Neural cell (in vitro differentiated cells): ENCODE measurements at regions not wholly inside any gene's neighbourhood (a gene's known extent, or its start where the extent isn't known, plus 50 kb on each side); places are given as distances from the start of the nearest gene placed in this dataset.

ENCODE experiments used
- H2AFZ ChIP-seq: fragments of 200-600, 300-800 bp; sonication (generic), shearing (Covaris generic); 2 replicates; pipeline ENCODE4 v1.6.0; 2014; ENCODE audit warnings: low read depth, mild to moderate bottlenecking, antibody characterized with exemption, low read length, moderate library complexity
- H3F3A ChIP-seq: fragments of 200-600 bp; shearing (Covaris generic); 2 replicates; pipeline ENCODE4 v1.6.1; 2016; ENCODE audit warnings: mild to moderate bottlenecking, moderate library complexity, mixed read lengths, antibody characterized with exemption, low read length; ENCODE audit not compliant: insufficient read depth, poor library complexity, severe bottlenecking
- H3K27ac ChIP-seq: fragments of 200-600, 300-800 bp; sonication (generic), shearing (Covaris generic); 2 replicates; pipeline ENCODE4 v1.5.1; 2014; ENCODE audit warnings: mild to moderate bottlenecking, low read length, moderate library complexity
- H3K27me3 ChIP-seq: fragments of 300-800, 200-600 bp; sonication (generic), shearing (Covaris generic); 2 replicates; pipeline ENCODE4 v1.6.0; 2014; ENCODE audit warnings: mild to moderate bottlenecking, low read depth, low read length, moderate library complexity; ENCODE audit not compliant: insufficient read depth
- H3K36me3 ChIP-seq: fragments of 300-800, 200-600 bp; sonication (generic), shearing (Covaris generic); 2 replicates; pipeline ENCODE4 v1.5.1; 2014; ENCODE audit warnings: mild to moderate bottlenecking, antibody characterized with exemption, low read length, moderate library complexity; ENCODE audit not compliant: insufficient read depth
- H3K4me2 ChIP-seq: fragments of 300-800, 200-600 bp; sonication (generic), shearing (Covaris generic); 2 replicates; pipeline ENCODE4 v1.6.0; 2014; ENCODE audit warnings: mild to moderate bottlenecking, low read length
- H3K4me3 ChIP-seq: fragments of 300-800, 200-600 bp; sonication (generic), shearing (Covaris generic); 2 replicates; pipeline ENCODE4 v1.5.1; 2014; ENCODE audit warnings: mild to moderate bottlenecking, low read length, moderate library complexity
- H3K79me2 ChIP-seq: fragments of 200-600 bp; shearing (Covaris generic); replicated peaks from 2 replicates; pipeline ENCODE4 v1.6.0; 2014; ENCODE audit warnings: mild to moderate bottlenecking, low read length, moderate library complexity; ENCODE audit not compliant: insufficient read depth
- H3K9ac ChIP-seq: fragments of 300-800, 200-600 bp; sonication (generic), shearing (Covaris generic); 2 replicates; pipeline ENCODE4 v1.6.1; 2016; ENCODE audit warnings: mild to moderate bottlenecking, low read length, mixed read lengths
- H3K9me2 ChIP-seq: fragments of 200-600 bp; shearing (Covaris generic); 2 replicates; pipeline ENCODE4 v1.6.1; 2016; ENCODE audit warnings: mild to moderate bottlenecking, low read length, mixed read lengths; ENCODE audit not compliant: insufficient read depth
- H3K9me3 ChIP-seq: fragments of 200-600, 300-800 bp; sonication (generic), shearing (Covaris generic); 2 replicates; pipeline ENCODE4 v1.6.1; 2016; ENCODE audit warnings: mild to moderate bottlenecking, mixed run types, low read length, moderate library complexity, mixed read lengths
- H4K20me1 ChIP-seq: fragments of 200-600 bp; shearing (Covaris generic); 2 replicates; pipeline ENCODE4 v1.6.1; 2016; ENCODE audit warnings: mild to moderate bottlenecking, mixed run types; ENCODE audit not compliant: insufficient read depth
- EP300 ChIP-seq: fragments of 450-650 bp; conservative IDR thresholded peaks from 2 replicates; pipeline ENCODE4 v1.6.1; 2014; ENCODE audit warnings: antibody characterized with exemption, mild to moderate bottlenecking, moderate library complexity; ENCODE audit not compliant: poor library complexity, severe bottlenecking
- EZH2 ChIP-seq: fragments of 200-600, 300-800 bp; shearing (Covaris generic), sonication (generic); IDR thresholded peaks from 2 replicates; pipeline ENCODE4 v1.6.1; 2014; ENCODE audit warnings: antibody characterized with exemption, low read length, borderline replicate concordance, mild to moderate bottlenecking; ENCODE audit not compliant: insufficient read depth, poor library complexity, severe bottlenecking
- MXI1 ChIP-seq: fragments of 450-650 bp; conservative IDR thresholded peaks from 2 replicates; pipeline ENCODE4 v1.6.1; 2014; ENCODE audit warnings: antibody characterized with exemption, mild to moderate bottlenecking; ENCODE audit not compliant: poor library complexity, severe bottlenecking
- POLR2AphosphoS5 ChIP-seq: IDR thresholded peaks from 2 replicates; pipeline ENCODE4 v1.6.1; 2012
- RAD21 ChIP-seq: fragments of 450-650 bp; conservative IDR thresholded peaks from 2 replicates; pipeline ENCODE4 v1.6.1; 2014; ENCODE audit warnings: antibody characterized with exemption, mild to moderate bottlenecking, moderate library complexity
- SMC3 ChIP-seq: fragments of 450-650 bp; conservative IDR thresholded peaks from 2 replicates; pipeline ENCODE4 v1.6.1; 2014; ENCODE audit warnings: antibody characterized with exemption, mild to moderate bottlenecking, moderate library complexity; ENCODE audit not compliant: poor library complexity
- TAF1 ChIP-seq: IDR thresholded peaks from 2 replicates; pipeline ENCODE4 v1.6.1; 2012; ENCODE audit warnings: low read depth
- TF ChIP-seq, protein P1 (sequence below): IDR thresholded peaks from 2 replicates; pipeline ENCODE4 v1.6.1; 2012; ENCODE audit warnings: borderline replicate concordance
- TF ChIP-seq, protein P2 (sequence below): fragments of 450-650 bp; IDR thresholded peaks from 2 replicates; pipeline ENCODE4 v1.5.1; 2014; ENCODE audit warnings: antibody characterized with exemption, mild to moderate bottlenecking, moderate library complexity; ENCODE audit not compliant: poor library complexity, severe bottlenecking

DNA sequence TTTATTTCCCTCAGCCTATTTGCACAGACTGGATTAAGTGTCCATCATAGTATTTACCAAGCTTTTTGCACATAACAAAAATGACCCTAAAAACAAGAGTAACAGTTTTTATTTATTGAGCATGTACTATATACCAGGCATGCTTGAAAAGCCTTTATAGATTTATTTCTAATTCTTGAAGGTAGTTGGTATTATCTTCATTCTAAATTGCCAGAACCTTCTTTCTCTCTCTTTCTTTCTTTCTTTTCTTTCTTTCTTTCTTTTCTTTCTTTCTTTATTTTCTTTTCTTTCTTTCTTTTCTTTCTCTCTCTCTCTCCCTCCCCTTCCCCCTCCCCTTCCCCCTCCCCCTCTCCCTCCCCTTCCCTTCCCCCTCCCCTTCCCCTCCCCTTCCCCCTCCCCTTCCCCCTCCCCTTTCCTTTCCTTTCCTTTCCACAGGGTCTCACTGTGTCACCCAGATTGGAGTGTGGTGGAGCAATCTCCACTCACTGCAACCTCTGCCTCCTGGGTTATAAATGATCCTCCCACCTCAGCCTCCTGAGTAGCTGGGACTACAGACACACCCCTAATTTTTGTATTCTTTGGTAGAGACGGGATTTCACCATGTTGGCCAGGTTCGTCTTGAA lies 310.9 kb upstream of the RBFOX1 start:
- H3K79me2 ChIP-seq = no peaks in the 10 kb centered on the region

DNA sequence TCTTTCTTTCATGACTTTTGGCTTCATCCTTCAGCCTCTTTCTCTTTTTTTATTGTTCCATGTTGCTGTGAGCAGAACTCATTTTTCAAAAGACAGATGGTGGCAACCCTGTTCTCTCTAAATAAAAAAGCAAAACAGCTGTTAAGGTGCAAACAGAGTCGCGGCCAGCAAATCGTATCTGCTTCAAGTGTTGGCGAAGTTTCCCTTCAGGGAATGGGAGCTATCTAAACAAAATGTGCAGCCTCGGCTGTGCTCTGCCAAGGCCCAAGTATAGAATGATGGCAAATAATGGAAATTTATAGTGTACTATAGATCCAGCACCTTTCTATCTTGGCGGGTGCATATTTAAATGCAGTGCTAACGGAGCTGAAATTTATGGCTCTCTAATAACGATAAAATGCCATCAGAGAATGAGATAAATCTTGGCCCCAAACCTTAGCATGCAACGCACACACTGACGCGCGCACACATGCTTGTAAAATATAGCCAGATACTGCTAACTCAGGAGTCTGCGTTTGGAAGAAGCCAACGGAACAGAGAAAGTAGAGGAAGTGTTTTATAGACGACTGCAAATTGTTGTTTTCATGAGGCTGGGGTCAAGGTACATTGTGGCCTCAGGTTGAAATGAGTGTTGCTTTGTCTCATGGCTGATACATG lies 315.5 kb upstream of the RBFOX1 start:
- Histone ChIP-seq H3K4me3 (no peak overlapping the region), H3F3A (no peaks in the 10 kb centered on the region), H3K9me3 (no peaks in the 10 kb centered on the region), H4K20me1 (no peaks in the 10 kb centered on the region), H3K27me3 (no peaks in the 10 kb centered on the region), H3K9ac (no peak overlapping the region), H2AFZ (no peak overlapping the region), H3K79me2 (no peaks in the 10 kb centered on the region), H3K9me2 (no peaks in the 10 kb centered on the region), H3K36me3 (no peaks in the 10 kb centered on the region), H3K27ac (no peak overlapping the region), H3K4me2 (no peak overlapping the region)
- TF ChIP-seq MXI1 = no peak
- no peak for TF ChIP-seq EZH2
- TF ChIP-seq SMC3 = no peak
- TF ChIP-seq, protein P1, sequence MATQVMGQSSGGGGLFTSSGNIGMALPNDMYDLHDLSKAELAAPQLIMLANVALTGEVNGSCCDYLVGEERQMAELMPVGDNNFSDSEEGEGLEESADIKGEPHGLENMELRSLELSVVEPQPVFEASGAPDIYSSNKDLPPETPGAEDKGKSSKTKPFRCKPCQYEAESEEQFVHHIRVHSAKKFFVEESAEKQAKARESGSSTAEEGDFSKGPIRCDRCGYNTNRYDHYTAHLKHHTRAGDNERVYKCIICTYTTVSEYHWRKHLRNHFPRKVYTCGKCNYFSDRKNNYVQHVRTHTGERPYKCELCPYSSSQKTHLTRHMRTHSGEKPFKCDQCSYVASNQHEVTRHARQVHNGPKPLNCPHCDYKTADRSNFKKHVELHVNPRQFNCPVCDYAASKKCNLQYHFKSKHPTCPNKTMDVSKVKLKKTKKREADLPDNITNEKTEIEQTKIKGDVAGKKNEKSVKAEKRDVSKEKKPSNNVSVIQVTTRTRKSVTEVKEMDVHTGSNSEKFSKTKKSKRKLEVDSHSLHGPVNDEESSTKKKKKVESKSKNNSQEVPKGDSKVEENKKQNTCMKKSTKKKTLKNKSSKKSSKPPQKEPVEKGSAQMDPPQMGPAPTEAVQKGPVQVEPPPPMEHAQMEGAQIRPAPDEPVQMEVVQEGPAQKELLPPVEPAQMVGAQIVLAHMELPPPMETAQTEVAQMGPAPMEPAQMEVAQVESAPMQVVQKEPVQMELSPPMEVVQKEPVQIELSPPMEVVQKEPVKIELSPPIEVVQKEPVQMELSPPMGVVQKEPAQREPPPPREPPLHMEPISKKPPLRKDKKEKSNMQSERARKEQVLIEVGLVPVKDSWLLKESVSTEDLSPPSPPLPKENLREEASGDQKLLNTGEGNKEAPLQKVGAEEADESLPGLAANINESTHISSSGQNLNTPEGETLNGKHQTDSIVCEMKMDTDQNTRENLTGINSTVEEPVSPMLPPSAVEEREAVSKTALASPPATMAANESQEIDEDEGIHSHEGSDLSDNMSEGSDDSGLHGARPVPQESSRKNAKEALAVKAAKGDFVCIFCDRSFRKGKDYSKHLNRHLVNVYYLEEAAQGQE = no peak
- TF ChIP-seq TAF1 = no peak
- no peak for TF ChIP-seq RAD21
- no peak for TF ChIP-seq POLR2AphosphoS5
- TF ChIP-seq EP300 = no peak
- TF ChIP-seq, protein P2, sequence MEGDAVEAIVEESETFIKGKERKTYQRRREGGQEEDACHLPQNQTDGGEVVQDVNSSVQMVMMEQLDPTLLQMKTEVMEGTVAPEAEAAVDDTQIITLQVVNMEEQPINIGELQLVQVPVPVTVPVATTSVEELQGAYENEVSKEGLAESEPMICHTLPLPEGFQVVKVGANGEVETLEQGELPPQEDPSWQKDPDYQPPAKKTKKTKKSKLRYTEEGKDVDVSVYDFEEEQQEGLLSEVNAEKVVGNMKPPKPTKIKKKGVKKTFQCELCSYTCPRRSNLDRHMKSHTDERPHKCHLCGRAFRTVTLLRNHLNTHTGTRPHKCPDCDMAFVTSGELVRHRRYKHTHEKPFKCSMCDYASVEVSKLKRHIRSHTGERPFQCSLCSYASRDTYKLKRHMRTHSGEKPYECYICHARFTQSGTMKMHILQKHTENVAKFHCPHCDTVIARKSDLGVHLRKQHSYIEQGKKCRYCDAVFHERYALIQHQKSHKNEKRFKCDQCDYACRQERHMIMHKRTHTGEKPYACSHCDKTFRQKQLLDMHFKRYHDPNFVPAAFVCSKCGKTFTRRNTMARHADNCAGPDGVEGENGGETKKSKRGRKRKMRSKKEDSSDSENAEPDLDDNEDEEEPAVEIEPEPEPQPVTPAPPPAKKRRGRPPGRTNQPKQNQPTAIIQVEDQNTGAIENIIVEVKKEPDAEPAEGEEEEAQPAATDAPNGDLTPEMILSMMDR = no peak

More for the DNA sequence above, 310.9 kb upstream of the RBFOX1 start:
- Histone ChIP-seq H3K4me3 (no peak overlapping the region), H3K27me3 (no peaks in the 10 kb centered on the region), H2AFZ (no peak overlapping the region), H3K9ac (no peak overlapping the region), H3K9me2 (no peaks in the 10 kb centered on the region), H4K20me1 (no peaks in the 10 kb centered on the region), H3K4me2 (no peak overlapping the region), H3K36me3 (no peaks in the 10 kb centered on the region), H3K27ac (no peak overlapping the region), H3K9me3 (no peaks in the 10 kb centered on the region), H3F3A (no peaks in the 10 kb centered on the region)
- no peak for TF ChIP-seq SMC3
- TF ChIP-seq MXI1 = no peak
- no peak for TF ChIP-seq EP300
- TF ChIP-seq, protein P2 = no peak
- no peak for TF ChIP-seq POLR2AphosphoS5
- TF ChIP-seq, protein P1 = no peak
- no peak for TF ChIP-seq RAD21
- TF ChIP-seq EZH2 = no peak
- TF ChIP-seq TAF1 = no peak
